ENCODE measurements at regions not wholly inside any gene's neighbourhood (a gene's known extent, or its start where the extent isn't known, plus 50 kb on each side); places are given as distances from the start of the nearest gene placed in this dataset.

DNA sequence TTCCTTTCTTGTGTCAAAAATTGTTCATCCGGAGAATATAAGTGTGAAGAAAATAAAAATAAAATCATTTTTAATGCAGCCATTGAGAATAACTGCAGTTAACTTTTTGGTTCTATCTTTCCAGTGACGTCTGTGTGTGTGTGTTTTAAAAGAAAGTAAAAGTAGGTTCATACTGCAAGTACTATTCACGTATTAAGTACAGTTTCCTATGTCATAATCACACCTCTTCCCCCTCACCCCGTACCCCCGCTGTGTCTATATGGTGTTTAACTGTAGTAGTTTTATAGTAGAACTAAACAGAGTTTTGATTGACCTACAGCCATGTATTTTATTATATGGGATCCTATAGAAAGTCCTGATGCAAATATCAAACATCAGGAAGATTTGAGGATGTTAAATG lies 78.5 kb upstream of the CLCN4 start:
- DNase-seq (ENCODE audit: low read depth): no peak

DNA sequence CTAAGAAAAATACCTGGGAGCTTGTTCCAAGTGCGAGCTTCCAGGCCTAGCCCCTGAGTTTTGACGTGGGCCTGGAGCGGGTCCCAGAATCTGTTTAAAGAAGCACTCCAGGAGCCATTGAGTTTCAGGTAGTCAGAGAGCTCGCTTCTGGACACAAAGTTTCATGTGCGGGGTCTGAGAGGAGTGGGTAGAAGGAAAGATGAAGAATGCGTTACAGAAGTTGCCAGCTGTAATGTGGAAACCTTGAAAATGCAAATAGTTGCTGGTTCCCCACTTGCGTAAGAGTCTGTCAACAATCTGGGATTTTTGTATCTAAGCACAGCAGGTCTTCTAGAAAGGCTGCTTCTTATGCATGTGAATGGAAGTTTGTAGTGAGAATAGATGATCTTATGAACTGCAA lies 77.5 kb upstream of the CLCN4 start:
- no peak for DNase-seq (ENCODE audit: low read depth)

DNA sequence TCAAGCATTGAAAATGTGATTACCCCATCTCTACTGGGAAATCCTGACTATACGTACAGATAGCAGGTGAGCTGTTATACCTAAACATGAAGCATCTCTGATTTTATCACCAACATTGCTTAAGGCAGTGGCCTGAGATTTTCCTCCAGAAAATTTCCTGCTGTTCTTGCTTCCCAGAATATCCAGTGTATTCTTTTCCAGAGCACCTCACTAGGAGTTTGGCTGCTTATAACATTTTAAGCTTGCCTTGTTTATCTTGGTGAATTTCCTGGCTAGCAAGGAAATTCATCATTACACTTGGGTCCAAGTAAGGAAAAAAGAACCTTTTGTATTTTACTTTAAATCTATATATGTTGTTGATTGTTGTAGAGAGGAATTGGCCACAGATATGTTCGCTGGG lies 73.0 kb upstream of the CLCN4 start:
- DNase-seq (ENCODE audit: low read depth): no peak

DNA sequence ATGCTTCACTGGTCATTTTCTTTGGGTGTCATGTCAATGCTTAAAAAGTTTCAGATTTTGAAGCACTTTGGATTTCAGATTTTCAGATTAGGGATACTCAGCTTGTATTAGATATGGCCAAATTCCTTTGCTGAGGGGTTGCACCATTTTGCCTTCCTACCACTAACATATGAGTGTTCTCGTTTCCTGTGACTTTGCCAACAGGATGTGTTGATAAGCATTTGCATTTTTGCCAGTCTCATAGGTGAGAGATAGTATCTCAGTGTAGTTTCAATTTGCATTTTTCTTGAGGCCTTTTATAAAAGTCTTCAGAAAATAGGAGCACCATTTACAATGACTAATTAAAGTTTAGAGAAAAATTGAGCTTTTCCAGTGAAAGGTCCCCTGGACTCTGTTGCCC lies 71.6 kb upstream of the CLCN4 start:
- DNase-seq (ENCODE audit: low read depth): no peak

DNA sequence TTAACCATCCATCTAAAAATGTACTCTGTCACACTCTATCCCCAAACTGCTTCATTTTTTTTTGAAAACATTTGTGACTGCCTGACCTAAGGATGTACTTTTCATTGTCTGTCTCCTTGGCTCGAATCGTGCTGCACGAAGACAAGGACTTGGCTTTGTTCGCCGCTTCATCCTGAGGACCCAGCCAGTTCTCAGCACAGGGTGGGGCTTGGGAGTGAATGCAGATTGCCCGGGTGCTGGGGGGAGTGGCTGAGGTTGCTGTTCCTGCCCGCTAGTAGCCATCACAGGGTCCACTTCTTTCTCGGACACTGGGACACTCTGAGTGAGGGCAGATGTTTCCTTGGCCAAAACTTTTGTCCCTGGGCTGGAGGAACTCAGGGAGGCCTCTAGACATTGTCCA lies 70.1 kb upstream of the CLCN4 start:
- no peak for DNase-seq (ENCODE audit: low read depth)

DNA sequence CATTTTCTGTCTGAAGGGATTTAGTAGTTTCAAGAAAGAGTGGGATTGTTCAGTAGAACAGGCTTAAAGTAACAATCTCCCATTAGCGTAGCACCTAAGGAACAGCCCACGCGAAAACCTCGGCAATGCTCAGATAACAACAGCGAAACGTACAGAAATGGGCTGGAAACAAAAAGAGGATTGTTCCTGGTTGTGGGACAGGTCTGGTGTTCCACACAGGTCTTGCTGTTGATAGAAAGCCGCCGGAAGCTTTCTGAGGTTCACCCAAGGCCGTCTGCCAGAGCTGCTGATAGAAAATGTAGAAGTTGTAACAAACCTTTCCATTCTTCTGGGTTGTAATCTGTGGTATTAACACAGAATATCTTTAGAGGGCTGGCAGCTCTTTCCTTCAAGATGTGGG lies 69.4 kb upstream of the CLCN4 start:
- no peak for DNase-seq (ENCODE audit: low read depth)

DNA sequence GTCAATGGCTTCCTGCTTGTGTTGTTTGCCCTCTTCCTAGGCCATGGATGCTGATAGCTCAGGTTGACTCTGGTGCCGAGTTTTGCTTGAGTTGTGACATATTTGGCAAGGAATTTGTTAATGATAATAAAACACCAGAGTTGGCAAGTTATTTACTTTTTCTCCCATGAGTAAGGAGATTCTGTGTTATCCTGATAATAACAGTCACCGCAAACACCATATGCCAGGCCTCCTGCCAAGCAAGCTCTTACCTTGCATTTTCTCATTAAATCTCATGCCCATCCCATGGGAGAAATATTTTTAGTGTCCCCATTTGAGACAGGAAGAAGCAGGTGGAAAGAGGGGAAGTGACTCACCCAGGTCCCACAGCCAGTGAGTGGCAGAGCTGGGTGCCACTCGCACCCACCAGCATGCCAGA lies 67.4 kb upstream of the CLCN4 start:
- DNase-seq (ENCODE audit: low read depth): peak; percentile 38

DNA sequence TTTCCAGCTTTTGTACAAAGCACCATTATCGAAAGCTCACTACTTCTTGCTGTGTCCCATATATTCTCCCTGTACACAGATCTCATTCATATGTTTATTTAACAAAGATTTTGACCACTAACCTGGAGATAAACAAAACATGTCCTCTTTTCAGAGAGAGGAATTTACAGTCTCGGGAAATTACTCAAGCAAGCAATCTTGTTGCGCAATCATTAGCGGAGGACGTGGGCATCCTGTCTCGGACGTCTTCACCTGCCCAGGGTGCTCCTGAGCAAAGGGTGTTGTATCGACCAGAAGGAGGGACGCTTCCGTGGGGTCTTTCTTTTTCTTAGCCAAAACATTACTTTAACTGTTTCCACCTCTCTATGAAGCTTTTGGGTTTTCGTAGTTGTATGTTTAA lies 66.5 kb upstream of the CLCN4 start:
- no peak for DNase-seq (ENCODE audit: low read depth)

DNA sequence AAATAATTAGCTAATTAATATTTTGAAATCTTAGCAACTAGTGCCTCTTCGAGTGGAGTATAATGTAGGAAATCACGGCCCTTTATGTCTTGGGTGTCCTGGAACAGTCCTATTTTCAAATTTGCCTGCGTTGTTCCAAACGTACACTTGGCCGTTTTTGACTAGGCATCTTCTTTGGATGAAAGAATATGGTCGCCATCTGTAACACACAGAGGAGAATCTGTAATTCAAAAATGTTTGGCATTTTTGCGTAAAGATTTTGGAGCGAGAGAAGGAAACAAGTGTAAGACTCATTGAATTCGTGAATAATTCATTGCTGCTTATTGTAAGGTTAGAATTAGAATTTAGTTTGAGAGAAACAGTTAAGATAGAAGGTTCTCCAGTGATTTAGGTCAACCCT lies 61.5 kb upstream of the CLCN4 start:
- DNase-seq (ENCODE audit: low read depth): no peak

DNA sequence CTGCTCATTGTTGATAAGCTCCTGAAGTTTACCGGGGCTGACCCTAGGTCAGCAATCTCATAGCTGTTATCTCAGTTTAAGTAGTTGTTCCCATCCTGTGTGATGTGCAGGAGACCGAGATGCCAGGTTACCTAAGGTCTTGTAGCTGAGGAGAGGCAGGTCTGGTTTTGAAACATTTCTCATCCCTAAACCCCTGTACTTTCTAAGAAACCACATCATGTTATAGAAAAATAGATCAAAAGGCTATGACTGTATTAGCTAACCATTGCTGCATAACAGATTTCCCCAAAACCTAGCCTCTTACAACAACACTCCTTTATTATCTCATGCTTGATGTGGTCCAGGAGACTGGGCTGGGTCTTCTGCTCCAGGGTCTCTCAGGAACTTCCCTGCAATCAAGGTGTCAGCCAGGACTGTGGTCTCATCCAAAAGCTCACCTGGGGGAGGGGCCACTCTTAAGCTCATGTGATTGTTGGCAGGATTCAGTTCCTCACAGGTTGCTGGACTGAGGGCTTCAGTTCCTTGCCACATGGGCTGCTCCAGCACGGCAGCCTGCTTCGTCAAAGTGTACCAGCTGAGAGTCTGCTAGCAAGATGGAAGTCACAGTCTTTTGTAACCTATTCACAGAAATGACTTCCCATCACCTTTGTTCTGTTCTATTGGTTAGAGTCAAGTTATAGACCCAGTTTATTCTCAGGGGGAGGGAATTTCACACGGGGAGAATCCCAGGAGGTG lies 60.9 kb upstream of the CLCN4 start:
- no peak for DNase-seq (ENCODE audit: low read depth)

DNA sequence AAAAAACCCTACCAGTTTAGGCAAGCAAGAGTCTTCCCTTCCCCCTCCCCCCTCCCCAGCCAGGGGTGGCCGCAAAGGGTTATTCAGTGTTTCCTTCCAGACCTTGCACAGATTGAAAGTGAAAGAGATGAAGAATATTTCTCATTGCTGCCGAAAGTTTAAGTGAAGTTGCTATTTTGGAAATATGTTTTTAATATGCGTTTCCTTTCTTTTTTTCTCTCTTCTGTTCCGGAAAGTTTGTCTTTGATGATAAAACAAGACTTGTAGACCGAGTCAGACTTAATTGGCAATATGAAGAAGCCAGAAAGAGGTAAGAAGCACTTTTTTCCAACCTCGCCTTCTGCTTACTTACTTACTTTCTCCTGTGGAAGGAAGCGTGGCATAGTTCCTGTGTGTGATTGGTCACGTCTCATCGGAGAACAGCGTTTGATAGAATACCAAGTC lies 58.5 kb upstream of the CLCN4 start:
- DNase-seq (ENCODE audit: low read depth): no peak

DNA sequence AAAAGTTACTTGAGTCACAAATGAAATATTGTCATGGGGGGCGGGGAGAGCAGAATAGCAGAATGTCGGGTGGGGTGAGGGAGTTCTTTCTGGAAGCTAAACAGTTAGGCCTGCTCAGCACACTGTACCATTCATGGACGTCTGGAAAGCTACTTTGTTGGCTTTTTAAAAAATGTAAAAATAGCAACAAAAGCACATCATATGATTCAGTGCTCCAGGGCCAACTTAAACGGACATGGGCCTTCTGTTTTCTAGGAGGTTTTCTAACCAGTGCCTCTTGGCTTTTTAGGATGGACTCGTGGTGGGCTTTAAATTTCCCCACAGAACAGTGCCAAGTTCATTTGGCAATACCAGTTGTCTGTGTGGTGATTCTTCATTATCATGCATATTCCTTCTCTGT lies 57.4 kb upstream of the CLCN4 start:
- no peak for DNase-seq (ENCODE audit: low read depth)

DNA sequence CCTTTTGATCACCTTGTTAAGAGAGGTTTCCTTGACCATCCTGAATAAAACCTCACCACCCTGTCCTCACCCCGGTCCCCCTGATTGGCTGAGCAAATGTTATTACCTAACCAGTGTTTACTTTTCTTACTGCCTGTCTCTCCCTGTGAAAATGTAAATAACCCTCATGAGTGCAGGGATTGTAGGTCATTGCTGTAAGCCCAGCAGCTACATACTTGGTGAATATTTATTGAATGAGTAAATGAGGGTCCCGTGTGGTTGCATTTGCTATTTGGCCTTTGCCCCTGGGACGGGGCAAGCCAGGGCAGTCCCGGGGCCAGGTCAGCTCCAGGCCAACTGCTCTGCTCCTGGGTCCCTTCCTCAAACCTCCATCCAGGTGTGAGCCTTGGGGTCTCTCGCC lies 55.5 kb upstream of the CLCN4 start:
- DNase-seq (ENCODE audit: low read depth): no peak

DNA sequence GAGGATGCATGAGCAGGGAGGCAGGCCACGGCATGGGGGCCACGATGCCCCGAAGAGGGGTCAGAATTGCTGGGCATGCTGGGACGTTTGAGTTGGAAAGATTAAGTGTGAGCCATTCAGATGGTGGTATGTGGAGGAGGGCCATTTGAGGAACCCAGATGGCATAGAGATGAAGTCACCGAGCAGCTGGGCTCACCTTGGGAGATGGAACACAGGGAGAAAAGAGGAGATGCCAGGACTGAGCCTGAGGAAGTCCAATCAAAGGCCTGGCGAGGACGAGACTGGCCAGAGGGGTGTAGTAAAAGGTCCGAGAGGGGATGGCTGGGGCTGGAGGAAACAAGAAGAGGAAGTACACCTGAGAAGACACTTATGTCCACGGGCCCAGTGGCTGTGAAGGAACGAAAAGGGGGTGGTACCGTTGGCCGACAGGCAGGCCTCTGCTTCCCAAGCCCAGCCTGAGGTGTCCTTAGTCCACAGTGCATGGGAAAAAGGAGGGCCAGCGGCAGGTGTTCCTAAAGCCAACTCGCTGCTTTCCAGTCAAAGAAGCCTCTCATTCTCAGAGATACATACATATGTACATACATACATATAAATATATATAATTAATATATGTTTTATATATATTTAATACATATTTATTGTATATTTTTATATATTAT lies 54.6 kb upstream of the CLCN4 start:
- no peak for DNase-seq (ENCODE audit: low read depth)

DNA sequence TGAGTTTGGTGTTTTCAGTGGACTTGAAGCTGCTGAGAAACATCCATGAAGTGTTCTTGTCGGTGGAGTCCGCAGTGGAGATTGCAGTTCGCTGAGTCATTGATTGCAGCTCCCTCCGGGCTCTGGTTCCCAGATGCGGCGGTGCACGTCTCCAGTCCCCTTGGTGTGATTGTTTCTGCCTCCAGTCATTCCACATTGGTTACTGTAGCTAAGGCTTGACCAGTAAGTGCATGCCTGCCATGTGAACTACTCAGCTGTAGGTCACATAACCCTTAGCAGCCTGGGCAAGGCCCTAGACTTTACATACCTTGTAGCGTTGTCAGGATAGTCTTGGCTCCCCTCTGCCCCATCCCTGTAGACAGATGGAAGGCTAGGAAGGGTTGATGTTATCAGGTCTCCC lies 53.8 kb upstream of the CLCN4 start:
- DNase-seq (ENCODE audit: low read depth): no peak

DNA sequence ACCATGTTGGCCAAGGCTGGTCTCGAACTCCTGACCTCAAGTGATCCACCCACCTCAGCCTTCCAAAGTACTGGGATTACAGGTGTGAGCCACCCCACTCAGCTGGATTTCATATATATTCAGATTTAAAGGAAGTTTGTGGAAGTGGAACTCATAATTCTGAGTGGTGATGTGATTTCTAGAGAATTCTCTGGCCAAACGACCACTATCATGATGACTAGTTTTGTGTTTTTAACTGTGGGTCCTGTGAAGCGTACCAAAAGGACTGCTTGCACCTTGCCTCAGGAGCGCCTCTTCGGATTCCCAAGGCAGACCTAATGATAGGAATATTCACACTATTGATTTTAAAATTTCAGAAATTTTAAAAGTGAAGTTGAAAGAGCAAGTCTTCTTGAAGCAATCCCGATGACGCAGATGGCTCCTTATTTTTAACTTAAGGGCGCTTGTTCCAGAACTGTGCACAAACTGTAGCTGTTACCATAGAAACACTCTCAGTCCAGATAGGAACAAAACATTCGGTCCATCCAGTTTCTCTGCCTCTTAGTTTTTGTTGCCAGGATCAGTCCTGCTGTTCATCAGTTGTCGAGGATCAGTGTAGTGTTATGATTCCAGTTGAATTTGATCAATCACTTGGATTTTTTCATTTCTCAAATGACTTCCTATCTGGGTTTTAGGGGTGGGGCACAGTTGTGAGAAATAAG lies 51.7 kb upstream of the CLCN4 start:
- DNase-seq (ENCODE audit: low read depth): no peak

DNA sequence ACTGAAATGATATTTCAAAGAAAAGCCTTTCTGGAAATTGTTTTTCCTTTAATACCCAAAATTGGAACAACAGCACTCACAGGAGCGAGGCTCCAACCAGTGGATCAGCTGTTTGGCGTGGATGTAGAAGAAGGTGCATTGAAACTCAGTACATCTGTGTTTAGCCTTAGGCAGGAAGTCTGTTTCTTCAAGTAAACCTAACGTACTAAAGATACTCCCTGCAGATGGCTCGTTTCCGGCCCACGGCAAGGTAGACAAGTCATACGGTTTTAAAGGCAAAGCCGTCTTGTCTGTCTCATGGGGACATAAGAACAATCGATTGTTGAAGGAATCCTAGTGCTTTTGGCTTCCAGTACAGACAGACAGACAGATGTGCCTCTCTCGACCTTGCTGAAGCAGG lies 50.0 kb upstream of the CLCN4 start:
- no peak for DNase-seq (ENCODE audit: low read depth)
